ENCODE measurements at regions not wholly inside any gene's neighbourhood (a gene's known extent, or its start where the extent isn't known, plus 50 kb on each side); places are given as distances from the start of the nearest gene placed in this dataset.

- TF ChIP-seq CTCF (IDR thresholded peaks at IDR 0.05) = no peak
- no peak for TF ChIP-seq ZFX (IDR thresholded peaks at IDR 0.05; ENCODE audit: borderline replicate concordance)
These were observed 715.4 kb upstream of the NRP1 start for GRCh38 chr10:34049887-34050286.
